Thymus (tissue), 11 donors: ENCODE measurements at regions not wholly inside any gene's neighbourhood (a gene's known extent, or its start where the extent isn't known, plus 50 kb on each side); places are given as distances from the start of the nearest gene placed in this dataset.

Experiments
- DNase-seq, 9 donors: peaks; one replicate each; pipeline ENCODE4 v3.0.0-alpha.2; 2013; ENCODE audit warnings: low spot score in 9 of 9, low read depth in 6 of 9, missing footprints in 1 of 9
- H3K27ac ChIP-seq, 2 donors: one replicate each; pipeline ENCODE4 v1.5.1; 2013; ENCODE audit warnings: control low read depth in 1 of 2, low read depth in 1 of 2, low read length in 1 of 2, mild to moderate bottlenecking in 1 of 2, moderate library complexity in 1 of 2
- H3K27me3 ChIP-seq, 2 donors: one replicate each; pipeline ENCODE4 v1.5.1; 2013; ENCODE audit warnings: low read length in 1 of 2; ENCODE audit not compliant: control insufficient read depth in 2 of 2, insufficient read depth in 1 of 2
- H3K36me3 ChIP-seq, 2 donors: one replicate each; pipeline ENCODE4 v1.5.1; 2013; ENCODE audit warnings: low read length in 1 of 2, mild to moderate bottlenecking in 1 of 2, moderate library complexity in 1 of 2; ENCODE audit not compliant: control insufficient read depth in 2 of 2, insufficient read depth in 2 of 2
- H3K4me1 ChIP-seq, 2 donors: one replicate each; pipeline ENCODE4 v1.5.1; 2013; ENCODE audit warnings: low read length in 2 of 2; ENCODE audit not compliant: control insufficient read depth in 2 of 2, insufficient read depth in 2 of 2
- H3K4me3 ChIP-seq, 2 donors: one replicate each; pipeline ENCODE4 v1.5.1; 2013; ENCODE audit warnings: low read length in 2 of 2, control low read depth in 1 of 2, mild to moderate bottlenecking in 1 of 2
- H3K9me3 ChIP-seq, 2 donors: one replicate each; pipeline ENCODE4 v1.5.1; 2013; ENCODE audit warnings: low read length in 1 of 2, mild to moderate bottlenecking in 1 of 2; ENCODE audit not compliant: control insufficient read depth in 2 of 2, insufficient read depth in 1 of 2
- WGBS: extraction: QIAGEN DNeasy Blood & Tissue Kit; methylation state at CpG from one replicate; pipeline ENCODE4 v1.1.7; 2013; 5-methylcytosine and 5-hydroxymethylcytosine counted together
- donor health status: healthy.

GRCh38 chr5:91272858-91273257 is 110.3 kb downstream of the ARRDC3 start:
- Histone ChIP-seq H3K27ac (no peak overlapping the region), H3K9me3 (no peaks in the 10 kb centered on the region), H3K27me3 (no peaks in the 10 kb centered on the region), H3K4me3 (no peak overlapping the region), H3K36me3 (no peaks in the 10 kb centered on the region), H3K4me1 (peaks cover 11 to 18% of the 10 kb centered on the region in 2 donors)
- no peak for DNase-seq
- WGBS: 89% methylated on average over 2 of the region's 2 CpGs

GRCh38 chr5:91271999-91272398 is 111.1 kb downstream of the ARRDC3 start:
- no peak overlapping the region for H3K27ac ChIP-seq
- no peaks in the 10 kb centered on the region for H3K9me3 ChIP-seq
- H3K36me3 ChIP-seq: no peaks in the 10 kb centered on the region
- H3K4me1 ChIP-seq: peaks cover 11 to 18% of the 10 kb centered on the region in 2 donors
- no peaks in the 10 kb centered on the region for H3K27me3 ChIP-seq
- DNase-seq: no peak
- no peak overlapping the region for H3K4me3 ChIP-seq

GRCh38 chr5:91269198-91269597 is 113.9 kb downstream of the ARRDC3 start:
- Histone ChIP-seq H3K9me3 (no peaks in the 10 kb centered on the region), H3K4me3 (no peak overlapping the region), H3K27ac (peak overlapping the region; percentile 65 to 82), H3K27me3 (no peaks in the 10 kb centered on the region), H3K36me3 (no peaks in the 10 kb centered on the region), H3K4me1 (peaks cover 11 to 18% of the 10 kb centered on the region in 2 donors)
- 33% methylated on average over 3 of the region's 3 CpGs for WGBS
- peak; percentile 63 to 92 (median 80) for DNase-seq

- DNase-seq: peak in 1 of 9 donors; percentile 41
Observed at GRCh38 chr5:91266184-91266705, 116.9 kb downstream of the ARRDC3 start.

GRCh38 chr5:91264311-91265051 is 118.6 kb downstream of the ARRDC3 start:
- no peak for DNase-seq
- no peak overlapping the region for H3K27ac ChIP-seq
- H3K36me3 ChIP-seq: no peaks in the 10 kb centered on the region
- peaks cover 7 to 13% of the 10 kb centered on the region in 2 donors for H3K4me1 ChIP-seq
- no peak overlapping the region for H3K4me3 ChIP-seq
- H3K9me3 ChIP-seq: no peaks in the 10 kb centered on the region
- H3K27me3 ChIP-seq: no peaks in the 10 kb centered on the region

More at GRCh38 chr5:91266184-91266705, 116.9 kb downstream of the ARRDC3 start:
- WGBS: 32% methylated on average over 3 of the region's 3 CpGs
- Histone ChIP-seq H3K27ac (no peak overlapping the region), H3K4me3 (no peak overlapping the region), H3K36me3 (no peaks in the 10 kb centered on the region), H3K4me1 (peaks cover 11 to 18% of the 10 kb centered on the region in 2 donors), H3K9me3 (no peaks in the 10 kb centered on the region), H3K27me3 (no peaks in the 10 kb centered on the region)

- WGBS: 99% methylated on average over 5 of the region's 5 CpGs
- Histone ChIP-seq H3K27me3 (no peaks in the 10 kb centered on the region), H3K4me3 (no peak overlapping the region), H3K27ac (no peak overlapping the region), H3K4me1 (peaks cover 3 to 7% of the 10 kb centered on the region in 2 donors), H3K9me3 (no peaks in the 10 kb centered on the region), H3K36me3 (no peaks in the 10 kb centered on the region)
- no peak for DNase-seq
Observed at GRCh38 chr5:91263898-91264297, 119.2 kb downstream of the ARRDC3 start.

- no peaks in the 10 kb centered on the region for H3K4me1 ChIP-seq
- H3K27me3 ChIP-seq: no peaks in the 10 kb centered on the region
- H3K27ac ChIP-seq: no peak overlapping the region
- no peaks in the 10 kb centered on the region for H3K9me3 ChIP-seq
- H3K36me3 ChIP-seq: no peaks in the 10 kb centered on the region
- DNase-seq: no peak
- no peak overlapping the region for H3K4me3 ChIP-seq
Observed at GRCh38 chr5:91257301-91257700, 125.8 kb downstream of the ARRDC3 start.

GRCh38 chr5:91256142-91256524 is 127.0 kb downstream of the ARRDC3 start:
- H3K9me3 ChIP-seq: no peaks in the 10 kb centered on the region
- H3K36me3 ChIP-seq: no peaks in the 10 kb centered on the region
- no peak overlapping the region for H3K27ac ChIP-seq
- WGBS: 97% methylated on average over 7 of the region's 7 CpGs
- no peaks in the 10 kb centered on the region for H3K4me1 ChIP-seq
- DNase-seq: no peak
- no peaks in the 10 kb centered on the region for H3K27me3 ChIP-seq
- H3K4me3 ChIP-seq: no peak overlapping the region

- Histone ChIP-seq H3K27ac (no peak overlapping the region), H3K4me1 (no peaks in the 10 kb centered on the region), H3K27me3 (no peaks in the 10 kb centered on the region), H3K36me3 (no peaks in the 10 kb centered on the region), H3K4me3 (no peak overlapping the region), H3K9me3 (no peaks in the 10 kb centered on the region)
- 97% methylated on average over 4 of the region's 4 CpGs for WGBS
- DNase-seq: no peak
Observed at GRCh38 chr5:91255396-91256141, 127.5 kb downstream of the ARRDC3 start.
